GM21825 (cell line): ENCODE measurements at regions not wholly inside any gene's neighbourhood (a gene's known extent, or its start where the extent isn't known, plus 50 kb on each side); places are given as distances from the start of the nearest gene placed in this dataset.

Experiments
- ATAC-seq: cut with Tn5 transposase; IDR thresholded peaks from one replicate; pipeline ENCODE4 v1.9.1; 2021; ENCODE audit warnings: mild to moderate bottlenecking, moderate library complexity; ENCODE audit not compliant: unreplicated experiment

DNA sequence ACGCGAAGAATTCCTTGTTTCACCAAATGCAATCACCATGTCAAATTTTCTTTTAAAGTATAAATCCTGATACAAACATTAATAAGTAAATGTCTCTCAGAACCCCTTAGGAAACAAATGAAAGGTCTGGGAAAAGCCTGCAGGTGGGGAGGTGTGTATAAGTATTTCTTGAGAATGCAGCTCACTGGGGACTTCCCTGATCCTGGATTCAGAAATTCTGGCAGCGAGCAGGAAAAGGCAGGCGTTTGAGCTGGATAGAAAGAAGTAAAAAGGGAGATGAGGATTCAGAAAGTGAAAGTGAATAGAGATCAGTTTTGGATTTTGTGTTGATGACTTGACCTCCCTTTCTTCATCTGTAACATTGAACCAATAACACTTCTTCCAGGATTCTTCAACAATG lies 68.3 kb upstream of the CTSC start:
- no peak for ATAC-seq

DNA sequence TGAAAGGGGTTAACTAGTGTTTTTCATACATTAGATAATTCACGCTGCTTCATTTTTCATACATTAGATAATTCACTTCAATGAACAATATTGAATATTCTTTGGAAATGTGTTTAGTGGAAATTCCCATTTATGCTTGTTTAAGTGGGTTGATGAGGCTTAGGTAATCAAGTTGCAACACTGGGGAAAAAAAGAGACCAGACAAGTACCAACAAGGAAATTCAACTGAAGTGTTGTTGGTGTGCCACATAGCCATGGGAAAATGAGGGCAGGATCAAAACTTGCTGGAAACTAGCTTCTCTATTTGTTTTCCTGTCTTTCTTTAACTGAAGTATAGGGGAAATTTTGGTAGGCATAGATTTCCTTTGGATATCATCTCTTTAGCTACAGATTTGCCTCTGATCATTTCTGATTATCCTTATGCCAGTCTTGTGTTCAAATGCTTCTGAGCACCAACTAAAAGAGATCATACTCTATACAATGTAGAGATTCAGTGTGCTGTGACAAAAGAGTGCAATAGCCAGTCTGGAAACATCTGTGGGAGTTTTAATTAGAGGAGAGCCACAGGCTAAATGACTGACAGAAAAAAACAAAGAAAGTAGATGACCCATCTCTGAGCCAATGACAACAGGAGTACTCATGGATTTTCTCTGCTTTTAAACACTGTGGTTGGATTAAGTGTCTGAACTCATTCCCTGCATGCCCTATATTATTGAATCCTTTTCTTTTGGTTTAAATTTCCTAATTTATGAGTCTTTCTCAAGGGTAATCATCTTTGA lies 67.6 kb upstream of the CTSC start:
- ATAC-seq: no peak

DNA sequence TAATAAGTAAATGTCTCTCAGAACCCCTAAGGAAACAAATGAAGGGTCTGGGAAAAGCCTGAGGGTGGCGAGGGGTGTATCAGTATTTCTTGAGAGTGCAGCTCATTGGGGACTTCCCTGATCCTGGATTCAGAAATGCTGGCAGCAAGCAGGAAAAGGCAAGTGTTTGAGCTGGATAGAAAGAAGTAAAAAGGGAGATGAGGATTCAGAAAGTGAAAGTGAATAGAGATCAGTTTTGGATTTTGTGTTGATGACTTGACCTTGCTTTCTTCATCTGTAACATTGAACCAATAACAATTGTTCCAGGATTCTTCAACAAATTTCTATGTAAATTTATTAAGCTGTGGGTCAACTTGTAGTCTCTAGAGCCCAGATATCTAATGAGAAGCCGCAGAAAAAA lies 66.9 kb upstream of the CTSC start:
- ATAC-seq: no peak

DNA sequence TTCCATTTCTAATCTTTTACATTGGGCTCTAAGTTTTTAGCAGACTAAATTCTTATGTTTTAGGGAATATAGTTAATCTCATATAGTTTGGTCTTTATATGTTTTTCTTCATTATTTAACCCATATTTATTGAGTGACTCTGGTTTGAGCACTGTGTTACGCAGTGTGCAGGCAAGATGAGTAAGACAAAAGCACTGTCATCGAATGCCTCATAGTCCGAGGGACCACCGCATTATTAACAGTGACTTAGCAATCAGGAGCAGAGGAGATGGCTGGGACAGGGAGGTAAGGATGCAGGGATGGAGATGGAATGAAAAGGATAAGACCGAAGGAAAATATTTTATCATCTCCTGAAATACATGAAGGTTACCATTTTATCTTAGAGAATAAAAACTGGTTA lies 65.2 kb upstream of the CTSC start:
- ATAC-seq: no peak

DNA sequence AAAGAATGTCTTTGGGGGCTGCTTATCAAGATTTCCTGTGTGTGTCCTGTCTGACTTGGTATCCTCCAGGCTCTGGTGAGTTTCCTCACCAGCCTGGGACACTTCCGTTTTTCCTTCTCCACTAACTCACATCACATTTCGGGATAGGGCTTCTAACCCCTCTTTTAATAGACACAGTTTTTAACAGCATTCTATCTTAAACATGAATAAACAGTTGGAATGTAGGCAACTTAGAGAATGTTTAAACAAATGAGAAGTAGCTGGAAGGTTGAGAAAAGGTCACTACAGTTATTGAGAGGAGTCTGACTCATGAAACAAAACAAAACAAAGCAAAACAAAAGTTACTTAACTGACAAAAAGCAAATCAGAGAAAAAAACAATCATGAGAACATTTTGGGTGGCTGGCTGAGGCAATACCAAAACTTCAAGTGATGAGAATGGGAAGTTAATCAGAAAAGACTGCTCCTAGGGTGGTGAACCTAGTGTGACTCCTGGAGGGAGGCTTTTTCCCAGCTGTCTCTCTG lies 64.7 kb upstream of the CTSC start:
- no peak for ATAC-seq

DNA sequence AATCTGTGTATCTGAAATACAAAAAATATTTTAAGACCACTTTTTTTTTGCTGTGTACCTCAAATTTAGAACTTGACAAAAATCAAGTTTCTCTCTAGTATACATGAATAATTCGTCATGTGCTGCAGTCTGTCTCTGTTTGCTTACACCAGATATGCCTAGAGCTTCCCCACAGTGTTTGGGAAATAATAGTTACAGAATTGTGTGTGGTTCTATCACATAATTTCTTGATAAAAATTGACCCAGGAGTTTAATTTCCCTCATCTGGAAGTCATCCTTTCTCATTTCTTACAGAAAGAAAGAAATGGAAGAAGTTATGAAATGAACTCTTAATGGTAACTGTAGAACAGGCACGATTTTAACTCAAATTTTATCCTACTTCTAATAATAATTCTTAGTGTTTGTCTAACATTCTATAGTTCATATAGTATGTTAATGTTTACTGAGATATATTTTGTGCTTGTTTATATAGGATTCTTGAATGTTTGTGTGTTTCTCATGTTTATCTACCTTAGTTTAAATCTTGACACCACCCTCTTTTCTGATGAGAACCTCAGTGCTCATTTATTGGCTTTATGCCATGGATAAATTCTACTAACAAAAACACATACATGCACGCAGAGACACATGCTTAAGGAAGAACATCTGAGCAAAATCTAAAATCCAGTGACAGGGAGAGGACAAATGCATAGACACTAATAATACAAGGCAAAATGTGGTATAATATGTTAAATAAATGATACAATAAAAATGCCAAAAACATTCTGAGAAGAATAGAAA lies 61.4 kb upstream of the CTSC start:
- ATAC-seq: no peak

DNA sequence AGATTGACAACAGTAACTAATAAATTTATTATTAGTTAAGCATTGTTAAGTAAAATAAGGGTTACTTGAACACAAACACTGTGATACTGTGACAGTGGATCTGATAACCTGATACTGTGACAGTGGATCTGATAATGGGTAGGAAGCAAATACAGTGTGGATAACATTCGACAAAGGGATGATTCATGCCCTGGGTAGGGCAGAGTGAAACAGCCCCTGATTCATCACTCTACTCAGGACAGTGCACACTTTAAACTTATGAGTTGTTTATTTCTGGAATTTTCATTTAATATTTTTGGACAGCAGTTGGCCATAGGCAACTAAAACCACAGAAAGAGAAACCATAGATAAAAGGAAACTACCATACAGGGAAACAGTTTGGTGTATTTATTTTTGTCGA lies 60.8 kb upstream of the CTSC start:
- no peak for ATAC-seq

DNA sequence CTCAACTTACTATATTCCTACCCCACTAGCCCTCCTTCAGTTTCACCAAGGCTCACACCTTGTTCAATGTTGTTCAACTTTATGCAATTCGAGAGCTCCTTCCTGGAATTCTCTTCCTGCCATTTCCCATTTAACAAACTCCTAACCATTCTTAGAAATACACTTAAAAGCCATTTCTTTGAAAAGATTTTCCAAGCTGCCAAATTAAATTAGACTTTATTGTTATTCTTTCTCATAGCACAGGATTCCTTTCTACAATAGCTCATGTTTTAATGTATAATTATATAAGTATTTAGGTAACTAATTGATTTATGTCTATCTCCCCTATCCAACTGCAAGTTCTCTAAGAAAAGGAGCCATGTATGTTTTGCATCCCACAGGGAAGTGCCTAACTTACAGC lies 52.7 kb upstream of the CTSC start:
- no peak for ATAC-seq

DNA sequence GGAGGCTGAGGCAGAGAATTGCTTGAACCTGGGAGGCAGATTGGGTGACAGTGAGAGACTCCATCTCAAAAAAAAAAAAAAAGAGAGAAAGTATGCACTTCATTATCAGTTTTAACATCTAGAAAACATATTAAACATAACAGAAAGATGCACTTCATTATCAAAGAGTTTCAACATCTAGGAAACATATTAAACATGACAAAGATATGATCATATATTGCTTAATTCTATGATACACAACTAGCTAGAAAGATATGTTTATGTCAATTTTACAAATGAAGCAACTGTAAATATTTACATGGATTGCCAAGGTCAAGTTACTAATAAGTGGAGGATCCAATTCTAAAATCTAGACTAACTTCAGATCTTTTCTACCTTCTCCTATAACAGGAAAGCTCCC lies 50.4 kb upstream of the CTSC start:
- ATAC-seq: no peak
